Heart left ventricle (tissue), 13 donors: ENCODE measurements at regions not wholly inside any gene's neighbourhood (a gene's known extent, or its start where the extent isn't known, plus 50 kb on each side); places are given as distances from the start of the nearest gene placed in this dataset.

Experiments used
- CTCF ChIP-seq, 12 donors: fragments of 200-600 bp; sonication (generic) in 4 of 12; IDR thresholded peaks; one replicate each; pipeline versions ENCODE4 v1.5.0 to v1.8.0; 2018 to 2022; ENCODE audit warnings: antibody characterized with exemption in 12 of 12, mild to moderate bottlenecking in 5 of 12
- POLR2A ChIP-seq, 2 donors: fragments of 450-650 bp; IDR thresholded peaks; one replicate each; pipeline ENCODE4 v1.6.1; 2017; ENCODE audit warnings: antibody characterized with exemption in 2 of 2, mild to moderate bottlenecking in 2 of 2, moderate library complexity in 2 of 2
- donor health status: ischemic (EF 13 %, LVEDD 7.1; RV severe dilation, severe dysfunction).
- donor health status: DM: no; HTN: yes; CAD: no.
- donor health status: DM: no; HTN: no; CAD: no.
- donor health status: ischemic (EF 25% LVEDD 6.9; RV normal size, moderate dysfunction).
- donor health status: ischemic (EF 25% LVEDD 5.7; RV mildly dilated, moderate dysfunction).
- donor health status: ischemic (EF 35%, LVEDD 5.7; RV mildly dilated, moderate dysfunction).
- donor health status: nonischemic (EF 11% LVEDD 7.7; RV severe dilation, severe dysfunction).
- donor health status: DM: yes; HTN: yes; CAD: no.
- donor health status: PGD.
- donor health status: ischemic (EF 29% LVEDD 5.4; RV normal size, mild dysfunction).
- donor health status: nonischemic (EF 23%, LVEDD 6.1; RV moderate dilation, normal function).

DNA sequence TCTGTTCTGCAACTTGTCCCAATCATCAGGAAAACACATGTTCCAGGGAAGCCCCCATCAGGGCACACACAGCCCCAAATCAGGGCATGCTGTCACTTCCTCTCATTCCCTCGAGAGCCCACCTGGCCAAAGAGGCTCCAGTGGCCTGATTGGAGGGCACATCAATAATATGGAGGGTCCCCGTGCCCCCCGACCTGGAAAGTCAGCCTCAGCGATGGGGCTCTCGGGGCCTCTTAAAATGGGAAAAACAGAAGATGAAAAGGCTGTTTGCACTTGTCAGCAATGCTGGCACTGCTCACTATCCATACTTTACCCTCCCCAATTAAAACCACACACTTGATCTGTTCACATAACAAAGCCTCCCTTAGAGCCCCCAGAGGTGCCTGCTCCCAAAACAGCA is 172.9 kb upstream of the NSMCE3 start:
- TF ChIP-seq CTCF (IDR thresholded peaks at IDR 0.05) (no peak), POLR2A (IDR thresholded peaks at IDR 0.05) (no peak)
